GM12875 (cell line): ENCODE measurements at regions not wholly inside any gene's neighbourhood (a gene's known extent, or its start where the extent isn't known, plus 50 kb on each side); places are given as distances from the start of the nearest gene placed in this dataset.

Experiments
- H3K4me3 ChIP-seq: one replicate; pipeline ENCODE4 v1.5.1; 2011; ENCODE audit warnings: low read depth, low read length, control low read depth
- TF ChIP-seq, protein P1 (sequence below): IDR thresholded peaks from 2 replicates; pipeline ENCODE4 v1.5.1; 2011; ENCODE audit warnings: low read depth, mild to moderate bottlenecking, control low read depth, inconsistent platforms, low read length, moderate library complexity, borderline replicate concordance; ENCODE audit not compliant: insufficient read depth

DNA sequence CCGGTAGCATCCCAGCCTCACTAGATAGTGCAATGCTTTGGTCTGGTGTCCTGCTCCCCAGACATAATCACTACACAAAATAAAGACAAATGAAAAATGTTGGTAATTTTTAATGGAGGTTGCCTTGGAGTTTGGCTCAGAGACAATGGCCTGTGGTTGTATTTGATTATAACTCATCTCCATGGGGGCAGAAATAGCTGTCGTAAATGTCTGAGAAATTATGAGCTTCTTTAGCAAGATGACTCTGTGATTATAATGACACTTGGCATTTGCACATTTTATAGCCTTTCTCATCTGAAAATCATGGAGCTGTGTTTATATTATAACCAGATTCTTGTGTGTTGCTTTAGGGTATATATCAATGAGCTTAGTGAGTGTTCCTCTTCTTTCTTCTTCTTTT, 1779.7 kb upstream of the CELF4 start:
- no peak overlapping the region for H3K4me3 ChIP-seq
- TF ChIP-seq, protein P1, sequence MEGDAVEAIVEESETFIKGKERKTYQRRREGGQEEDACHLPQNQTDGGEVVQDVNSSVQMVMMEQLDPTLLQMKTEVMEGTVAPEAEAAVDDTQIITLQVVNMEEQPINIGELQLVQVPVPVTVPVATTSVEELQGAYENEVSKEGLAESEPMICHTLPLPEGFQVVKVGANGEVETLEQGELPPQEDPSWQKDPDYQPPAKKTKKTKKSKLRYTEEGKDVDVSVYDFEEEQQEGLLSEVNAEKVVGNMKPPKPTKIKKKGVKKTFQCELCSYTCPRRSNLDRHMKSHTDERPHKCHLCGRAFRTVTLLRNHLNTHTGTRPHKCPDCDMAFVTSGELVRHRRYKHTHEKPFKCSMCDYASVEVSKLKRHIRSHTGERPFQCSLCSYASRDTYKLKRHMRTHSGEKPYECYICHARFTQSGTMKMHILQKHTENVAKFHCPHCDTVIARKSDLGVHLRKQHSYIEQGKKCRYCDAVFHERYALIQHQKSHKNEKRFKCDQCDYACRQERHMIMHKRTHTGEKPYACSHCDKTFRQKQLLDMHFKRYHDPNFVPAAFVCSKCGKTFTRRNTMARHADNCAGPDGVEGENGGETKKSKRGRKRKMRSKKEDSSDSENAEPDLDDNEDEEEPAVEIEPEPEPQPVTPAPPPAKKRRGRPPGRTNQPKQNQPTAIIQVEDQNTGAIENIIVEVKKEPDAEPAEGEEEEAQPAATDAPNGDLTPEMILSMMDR, result no peak

DNA sequence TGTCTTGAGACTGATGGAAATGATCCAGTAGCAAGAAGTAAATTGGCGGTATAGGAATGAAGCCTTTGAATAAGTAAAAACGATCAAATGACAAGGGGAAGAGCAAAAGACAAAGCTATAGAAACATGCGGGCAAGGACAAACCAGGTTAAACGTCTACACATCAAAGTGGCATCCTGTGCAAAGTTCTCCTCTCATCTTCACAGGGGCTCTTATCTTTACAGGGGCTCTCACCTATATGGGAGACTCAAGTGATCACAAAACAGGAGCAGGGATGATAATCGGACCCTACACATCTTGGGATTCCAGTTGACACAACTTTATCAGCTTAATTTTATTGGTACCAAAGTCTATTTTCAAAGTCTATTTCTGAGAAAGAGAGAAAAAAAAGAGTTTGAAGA, 1778.9 kb upstream of the CELF4 start:
- TF ChIP-seq, protein P1, result no peak
- H3K4me3 ChIP-seq, result no peak overlapping the region

DNA sequence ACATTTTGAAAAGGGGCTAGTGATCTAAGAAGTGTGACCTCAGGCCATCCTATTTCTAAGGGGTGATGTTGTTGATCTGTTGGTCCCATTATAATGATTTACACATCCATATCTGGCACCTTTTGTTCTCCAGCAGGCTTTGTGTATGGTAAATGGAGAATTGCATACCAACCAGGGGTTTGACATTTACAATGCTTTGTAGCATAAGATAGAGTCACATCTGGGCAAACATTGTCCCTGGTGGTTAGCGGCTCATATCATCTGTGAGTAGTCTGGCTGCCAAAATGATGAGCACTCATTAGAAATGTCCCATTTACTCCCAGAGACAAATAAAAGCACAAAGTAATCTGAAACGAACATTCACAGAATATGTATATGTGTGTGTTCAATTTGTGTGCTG, 1775.5 kb upstream of the CELF4 start:
- TF ChIP-seq, protein P1, result no peak
- no peak overlapping the region for H3K4me3 ChIP-seq

DNA sequence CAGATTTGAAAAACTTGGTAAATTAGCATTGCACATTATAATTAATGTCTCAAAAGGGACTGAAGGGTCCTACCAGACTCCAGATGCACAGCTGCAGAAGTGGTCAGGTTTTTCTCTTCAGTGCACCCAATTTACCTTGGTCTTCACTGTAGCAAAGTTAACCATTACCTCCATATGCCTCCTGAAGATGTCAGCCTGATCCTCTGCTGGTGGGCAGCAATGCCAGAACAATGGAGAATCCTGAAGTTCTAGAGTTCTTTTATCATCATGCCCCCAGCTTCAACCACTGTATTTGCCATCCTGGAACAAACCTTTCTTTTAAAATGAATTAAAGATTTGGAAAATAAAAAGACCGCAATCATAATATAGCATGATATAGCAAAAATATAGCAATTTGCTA, 1774.8 kb upstream of the CELF4 start:
- TF ChIP-seq, protein P1, result no peak

DNA sequence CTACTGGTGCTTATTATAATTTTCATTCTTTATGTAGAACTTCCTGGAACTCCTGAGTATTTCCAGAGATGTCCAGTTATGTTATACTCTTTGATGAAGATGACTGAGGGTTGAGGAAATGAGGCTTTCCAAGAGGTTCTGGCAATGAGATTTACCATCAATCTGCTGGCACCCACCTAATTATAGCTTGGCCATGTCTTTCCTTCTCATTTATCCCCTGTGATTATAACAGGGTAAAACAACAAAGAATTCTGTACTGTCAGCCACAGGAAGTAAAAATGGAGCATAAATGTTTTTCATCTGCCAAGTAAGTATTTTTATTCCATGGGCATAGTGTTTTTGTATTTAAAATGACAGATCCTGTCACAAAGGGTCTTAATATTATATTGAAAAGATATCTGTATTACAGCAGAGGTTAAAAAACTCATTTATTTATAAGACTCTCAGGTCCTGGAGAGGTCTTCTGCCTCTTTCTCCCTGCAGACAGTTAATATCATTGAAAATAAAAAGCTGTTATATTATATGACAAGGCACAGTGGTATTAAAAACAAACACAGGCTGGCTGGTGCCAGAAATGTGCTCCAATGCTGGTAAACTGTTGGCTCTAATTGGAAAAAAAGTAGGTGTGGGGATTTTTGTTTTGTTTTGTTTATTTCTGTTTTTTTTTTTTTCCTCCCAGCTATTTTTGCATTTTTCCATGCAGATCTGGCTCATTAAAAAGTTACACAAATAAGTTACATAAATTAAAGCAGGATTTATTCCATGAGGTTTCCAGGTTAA, 1764.1 kb upstream of the CELF4 start:
- no peak overlapping the region for H3K4me3 ChIP-seq
- TF ChIP-seq, protein P1, result no peak

More for the DNA sequence above, 1774.8 kb upstream of the CELF4 start:
- no peak overlapping the region for H3K4me3 ChIP-seq

DNA sequence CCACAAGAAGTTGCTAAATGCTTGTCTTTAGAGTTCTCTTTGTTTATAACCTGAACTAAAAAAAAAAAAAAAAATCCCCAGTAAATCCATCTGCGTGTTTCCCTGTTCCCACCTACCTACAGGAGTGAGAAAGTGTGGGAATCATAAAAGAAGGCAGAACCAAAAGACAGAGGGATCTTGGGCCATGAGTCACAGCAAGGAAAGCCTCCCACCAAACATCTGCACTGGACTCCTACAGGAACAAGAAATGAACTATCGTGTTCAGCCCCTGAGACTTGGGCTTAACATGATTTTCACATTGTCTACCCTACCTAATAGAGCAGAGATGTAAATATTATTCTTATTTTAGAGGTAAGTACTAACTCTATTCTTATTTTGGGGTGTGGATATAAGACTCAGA, 1761.2 kb upstream of the CELF4 start:
- TF ChIP-seq, protein P1, result no peak
- H3K4me3 ChIP-seq, result no peak overlapping the region

DNA sequence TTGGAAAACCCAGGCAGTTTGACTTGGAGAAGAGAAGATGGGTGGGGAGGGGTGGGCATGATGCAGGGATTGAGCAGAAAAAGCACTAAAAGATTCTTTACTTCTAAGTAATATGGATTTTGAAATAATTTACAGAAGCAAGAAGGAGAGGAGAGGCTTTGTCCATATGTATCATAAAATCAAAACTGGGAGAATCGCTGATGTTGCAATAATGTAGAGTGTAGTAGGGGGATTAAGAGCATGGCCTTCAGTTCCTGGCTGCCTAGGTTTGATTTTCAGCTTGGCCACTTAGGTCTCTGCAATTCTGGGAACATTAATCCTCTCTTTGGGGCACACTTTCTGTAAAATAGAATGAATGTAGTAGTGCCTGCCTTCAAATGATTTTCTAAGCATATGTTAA, 1760.4 kb upstream of the CELF4 start:
- TF ChIP-seq, protein P1, result no peak
- H3K4me3 ChIP-seq, result no peak overlapping the region
